AG04449 (cell line): ENCODE measurements at regions not wholly inside any gene's neighbourhood (a gene's known extent, or its start where the extent isn't known, plus 50 kb on each side); places are given as distances from the start of the nearest gene placed in this dataset.

Experiments
- CTCF ChIA-PET: fragments of 350-600 bp; formaldehyde crosslinking; extraction: SDS; loops from one replicate; lab custom pipeline; 2021; ENCODE audit warnings: antibody characterized with exemption; lab: Yijun Ruan, JAX
- POLR2A ChIA-PET: fragments of 400-600, 350-600 bp; formaldehyde crosslinking; extraction: SDS; loops from one replicate; lab custom pipeline; 2020; ENCODE audit warnings: antibody characterized with exemption, inconsistent platforms; lab: Yijun Ruan, JAX
- DNase-seq: peaks from one replicate; pipeline ENCODE4 v3.0.0-alpha.2; 2010; ENCODE audit warnings: low read depth, low spot score
- H3K4me3 ChIP-seq: 2 replicates; pipeline ENCODE4 v1.5.1; 2011; ENCODE audit warnings: low read depth, mild to moderate bottlenecking, control low read depth, low read length
- TF ChIP-seq, protein P1 (sequence below): IDR thresholded peaks from one replicate; pipeline ENCODE4 v1.5.1; 2011; ENCODE audit warnings: mild to moderate bottlenecking, moderate library complexity, low read length, control low read depth, inconsistent platforms; ENCODE audit not compliant: insufficient read depth; ENCODE audit errors: missing control alignments

DNA sequence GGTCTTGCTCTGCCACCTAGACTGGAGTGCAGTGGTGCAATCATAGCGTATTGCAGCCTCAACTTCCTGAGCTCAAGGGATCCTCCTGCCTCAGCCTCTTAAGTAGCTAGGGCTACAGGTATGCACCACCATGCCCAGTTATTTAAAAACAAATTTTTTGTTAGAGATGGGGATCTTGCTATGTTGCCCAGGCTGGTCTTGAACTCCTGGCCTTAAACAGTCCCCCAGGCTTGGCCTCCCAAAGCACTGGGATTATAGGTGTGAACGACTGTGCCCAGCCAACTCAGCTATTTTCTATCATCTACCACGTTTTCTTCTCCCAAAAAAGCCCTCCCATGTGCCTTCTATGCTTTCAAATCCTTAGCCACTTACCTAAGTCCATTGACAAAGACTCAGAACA is 243.7 kb upstream of the SOX4 start:
- H3K4me3 ChIP-seq, result no peak overlapping the region
- CTCF ChIA-PET, result no interaction called here
- POLR2A ChIA-PET, result no interaction called here

DNA sequence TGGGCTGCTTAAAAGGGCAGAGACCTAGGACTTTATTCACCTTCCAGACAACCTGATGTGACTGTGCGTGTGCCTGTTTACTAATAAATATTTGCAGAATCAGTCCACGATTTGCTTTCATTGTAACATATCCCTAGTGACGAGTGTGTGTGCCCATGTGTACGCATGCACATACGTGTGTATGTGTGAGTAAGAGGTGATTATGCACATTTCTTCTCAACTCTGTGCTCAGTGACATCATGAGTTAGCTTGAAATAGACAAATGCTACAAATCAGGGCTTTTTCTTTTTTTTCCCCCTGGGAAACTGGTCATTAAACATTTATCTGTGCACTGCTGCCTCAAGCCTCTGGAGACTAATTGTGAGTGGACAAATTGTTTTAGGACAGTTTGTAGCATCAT is 242.6 kb upstream of the SOX4 start:
- TF ChIP-seq, protein P1, sequence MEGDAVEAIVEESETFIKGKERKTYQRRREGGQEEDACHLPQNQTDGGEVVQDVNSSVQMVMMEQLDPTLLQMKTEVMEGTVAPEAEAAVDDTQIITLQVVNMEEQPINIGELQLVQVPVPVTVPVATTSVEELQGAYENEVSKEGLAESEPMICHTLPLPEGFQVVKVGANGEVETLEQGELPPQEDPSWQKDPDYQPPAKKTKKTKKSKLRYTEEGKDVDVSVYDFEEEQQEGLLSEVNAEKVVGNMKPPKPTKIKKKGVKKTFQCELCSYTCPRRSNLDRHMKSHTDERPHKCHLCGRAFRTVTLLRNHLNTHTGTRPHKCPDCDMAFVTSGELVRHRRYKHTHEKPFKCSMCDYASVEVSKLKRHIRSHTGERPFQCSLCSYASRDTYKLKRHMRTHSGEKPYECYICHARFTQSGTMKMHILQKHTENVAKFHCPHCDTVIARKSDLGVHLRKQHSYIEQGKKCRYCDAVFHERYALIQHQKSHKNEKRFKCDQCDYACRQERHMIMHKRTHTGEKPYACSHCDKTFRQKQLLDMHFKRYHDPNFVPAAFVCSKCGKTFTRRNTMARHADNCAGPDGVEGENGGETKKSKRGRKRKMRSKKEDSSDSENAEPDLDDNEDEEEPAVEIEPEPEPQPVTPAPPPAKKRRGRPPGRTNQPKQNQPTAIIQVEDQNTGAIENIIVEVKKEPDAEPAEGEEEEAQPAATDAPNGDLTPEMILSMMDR, result no peak
- no peak overlapping the region for H3K4me3 ChIP-seq
- DNase-seq, result no peak
- ChIA-PET CTCF (no interaction called here), POLR2A (no interaction called here)

More for the DNA sequence above, 243.7 kb upstream of the SOX4 start:
- TF ChIP-seq, protein P1, result no peak
- DNase-seq, result no peak

DNA sequence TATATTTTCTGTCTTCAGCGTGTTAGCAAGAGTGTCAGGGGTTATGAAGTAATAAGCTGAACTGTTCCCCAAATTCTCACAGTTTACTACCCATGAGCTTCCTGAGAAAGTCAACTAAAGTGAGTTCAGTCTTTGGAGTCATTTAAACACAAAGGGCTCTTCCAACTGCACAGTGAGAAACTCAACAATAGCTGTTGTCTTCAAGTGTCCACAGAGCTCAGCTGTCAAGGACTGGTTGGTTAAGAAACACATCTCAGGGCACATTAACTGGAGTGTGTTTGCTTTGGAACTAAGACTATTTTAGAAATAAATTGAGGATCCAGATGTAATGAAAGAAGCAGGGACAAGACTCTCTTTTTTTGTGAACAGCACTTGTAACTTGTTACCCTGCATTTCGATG is 241.4 kb upstream of the SOX4 start:
- ChIA-PET CTCF (no interaction called here), POLR2A (no interaction called here)
- no peak overlapping the region for H3K4me3 ChIP-seq
- TF ChIP-seq, protein P1, result no peak
- DNase-seq, result no peak

DNA sequence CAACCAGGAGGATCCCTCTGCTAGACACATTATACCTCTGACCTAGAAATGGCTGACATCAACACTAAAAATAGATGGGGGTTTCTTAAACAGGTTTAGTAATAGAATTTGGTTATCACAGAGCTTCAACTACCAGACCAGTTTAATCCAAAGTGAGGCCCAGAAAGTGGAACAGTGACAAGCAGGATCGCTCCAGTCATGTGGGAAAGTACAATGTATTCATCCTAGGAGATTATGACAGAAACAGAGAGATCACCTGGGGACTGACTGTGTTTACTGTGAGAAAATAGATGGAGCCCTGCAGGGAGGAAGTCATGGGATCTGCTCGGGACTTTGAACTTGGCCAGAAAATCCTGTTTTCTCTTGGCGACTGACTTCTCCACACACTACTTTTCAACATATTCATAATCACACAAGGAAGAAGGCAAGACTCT is 238.7 kb upstream of the SOX4 start:
- CTCF ChIA-PET, result no interaction called here
- POLR2A ChIA-PET, result no interaction called here
- DNase-seq, result no peak
- TF ChIP-seq, protein P1, result no peak
- no peak overlapping the region for H3K4me3 ChIP-seq

DNA sequence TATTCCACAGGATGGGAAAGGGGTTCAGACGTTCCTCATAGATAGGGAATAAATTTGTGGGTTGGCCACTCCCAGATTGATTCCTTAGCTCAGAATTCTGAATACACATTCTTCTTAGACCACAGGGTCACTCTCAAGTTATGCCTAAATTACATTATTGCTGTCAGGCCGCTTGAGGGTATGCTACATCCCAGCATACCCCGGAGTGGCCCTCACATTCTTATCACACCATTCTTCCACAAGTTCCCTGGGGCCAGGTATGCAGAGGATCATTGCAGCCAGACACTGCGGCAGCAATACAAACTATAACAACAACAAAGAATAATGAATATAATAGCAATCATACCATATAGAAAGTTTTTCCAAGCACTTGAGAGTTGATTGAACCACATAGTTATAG is 237.9 kb upstream of the SOX4 start:
- ChIA-PET CTCF (no interaction called here), POLR2A (no interaction called here)
- TF ChIP-seq, protein P1, result no peak
- DNase-seq, result no peak
- H3K4me3 ChIP-seq, result no peak overlapping the region

DNA sequence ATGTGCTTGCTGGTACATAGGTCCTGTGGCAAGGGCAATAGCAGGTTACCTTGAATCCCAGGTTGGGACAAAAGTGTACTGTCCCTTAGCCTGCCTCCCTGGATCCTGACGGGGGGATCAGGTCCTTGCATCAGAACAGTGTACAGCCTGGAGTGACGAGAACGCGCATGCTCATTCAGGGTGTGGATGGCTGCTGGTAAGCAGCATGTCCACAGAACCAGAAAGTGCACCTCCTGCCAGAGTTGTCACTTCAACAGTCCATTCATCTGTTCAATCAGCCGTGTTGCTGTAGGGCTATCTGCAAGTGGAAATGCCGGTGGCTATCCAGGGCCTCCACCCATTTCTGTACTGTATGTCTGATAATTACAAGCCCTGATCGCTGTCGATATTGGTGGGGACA is 236.3 kb upstream of the SOX4 start:
- POLR2A ChIA-PET, result no interaction called here
- TF ChIP-seq, protein P1, result no peak

More for the DNA sequence above, 236.3 kb upstream of the SOX4 start:
- CTCF ChIA-PET, result no interaction called here
- DNase-seq, result no peak
- no peak overlapping the region for H3K4me3 ChIP-seq
